A549 (cell line): ENCODE measurements at regions not wholly inside any gene's neighbourhood (a gene's known extent, or its start where the extent isn't known, plus 50 kb on each side); places are given as distances from the start of the nearest gene placed in this dataset.

Experiments used
- CTCF ChIP-seq: fragments of >200 bp; sonication (Bioruptor Twin); formaldehyde crosslinking; IDR thresholded peaks from 3 replicates; pipeline ENCODE4 v1.5.1; 2016
- EP300 ChIP-seq, 2 experiments: fragments of >200 bp; sonication (Bioruptor Twin); formaldehyde crosslinking; IDR thresholded peaks; 2 replicates in 1 of 2; 3 replicates in 1 of 2; pipeline ENCODE4 v1.6.1; 2016 to 2017
- MAFK ChIP-seq: fragments of 450-650 bp; IDR thresholded peaks from 2 replicates; pipeline ENCODE4 v1.6.1; 2014; ENCODE audit not compliant: partially characterized antibody
- MAX ChIP-seq: IDR thresholded peaks from 2 replicates; pipeline ENCODE4 v1.6.1; 2012
- PBX3 ChIP-seq: IDR thresholded peaks from 2 replicates; pipeline ENCODE4 v1.6.1; 2012
- POLR2A ChIP-seq: IDR thresholded peaks from 2 replicates; pipeline ENCODE4 v1.6.1; 2012; ENCODE audit warnings: mild to moderate bottlenecking, low read length
- RARB ChIP-seq: fragments of 250-450 bp; sonication (Bioruptor Pico); IDR thresholded peaks from 2 replicates; pipeline ENCODE4 v1.8.0; 2021; ENCODE audit warnings: mild to moderate bottlenecking, moderate library complexity
- RCOR1 ChIP-seq: fragments of 150-350 bp; IDR thresholded peaks from 2 replicates; pipeline ENCODE4 v1.6.1; 2014; ENCODE audit warnings: antibody characterized with exemption, low read length, low read depth
- TP53 ChIP-seq: fragments of 250-450 bp; sonication (Bioruptor Pico); IDR thresholded peaks from 2 replicates; pipeline ENCODE4 v1.5.0; 2021; ENCODE audit warnings: mild to moderate bottlenecking, moderate library complexity

- TF ChIP-seq TP53 (CRISPR knock-in tag) (no peak), MAX (no peak), MAFK (peak; percentile 51), POLR2A (no peak), CTCF (no peak), EP300 (IDR thresholded peaks at IDR 0.05) (no peak), RARB (CRISPR knock-in tag) (no peak), RCOR1 (no peak), PBX3 (no peak)
Measured at GRCh38 chr7:45971171-45971570, 50.1 kb upstream of the IGFBP3 start.
